Activated naive CD8-positive, alpha-beta T cell treated with anti-CD3 and anti-CD28 coated beads for 36 hours (primary cell): ENCODE measurements at regions not wholly inside any gene's neighbourhood (a gene's known extent, or its start where the extent isn't known, plus 50 kb on each side); places are given as distances from the start of the nearest gene placed in this dataset.

Experiments used
- DNase-seq: peaks from one replicate; pipeline ENCODE4 v3.0.0; 2021
- H3K27ac Mint-ChIP-seq: one replicate; pipeline ENCODE4 v1.8.0; 2022; ENCODE audit warnings: mild to moderate bottlenecking, moderate library complexity, mixed read lengths
- H3K27me3 Mint-ChIP-seq: one replicate; pipeline ENCODE4 v1.8.0; 2022; ENCODE audit warnings: mild to moderate bottlenecking, mixed read lengths
- H3K36me3 Mint-ChIP-seq: one replicate; pipeline ENCODE4 v1.8.0; 2021; ENCODE audit warnings: mild to moderate bottlenecking, mixed read lengths
- H3K4me1 Mint-ChIP-seq: one replicate; pipeline ENCODE4 v1.8.0; 2021; ENCODE audit warnings: mixed read lengths
- H3K4me3 Mint-ChIP-seq: one replicate; pipeline ENCODE4 v1.8.0; 2022; ENCODE audit warnings: mild to moderate bottlenecking, moderate library complexity, mixed read lengths
- H3K9me3 Mint-ChIP-seq: one replicate; pipeline ENCODE4 v1.8.0; 2022; ENCODE audit warnings: mixed read lengths

DNA sequence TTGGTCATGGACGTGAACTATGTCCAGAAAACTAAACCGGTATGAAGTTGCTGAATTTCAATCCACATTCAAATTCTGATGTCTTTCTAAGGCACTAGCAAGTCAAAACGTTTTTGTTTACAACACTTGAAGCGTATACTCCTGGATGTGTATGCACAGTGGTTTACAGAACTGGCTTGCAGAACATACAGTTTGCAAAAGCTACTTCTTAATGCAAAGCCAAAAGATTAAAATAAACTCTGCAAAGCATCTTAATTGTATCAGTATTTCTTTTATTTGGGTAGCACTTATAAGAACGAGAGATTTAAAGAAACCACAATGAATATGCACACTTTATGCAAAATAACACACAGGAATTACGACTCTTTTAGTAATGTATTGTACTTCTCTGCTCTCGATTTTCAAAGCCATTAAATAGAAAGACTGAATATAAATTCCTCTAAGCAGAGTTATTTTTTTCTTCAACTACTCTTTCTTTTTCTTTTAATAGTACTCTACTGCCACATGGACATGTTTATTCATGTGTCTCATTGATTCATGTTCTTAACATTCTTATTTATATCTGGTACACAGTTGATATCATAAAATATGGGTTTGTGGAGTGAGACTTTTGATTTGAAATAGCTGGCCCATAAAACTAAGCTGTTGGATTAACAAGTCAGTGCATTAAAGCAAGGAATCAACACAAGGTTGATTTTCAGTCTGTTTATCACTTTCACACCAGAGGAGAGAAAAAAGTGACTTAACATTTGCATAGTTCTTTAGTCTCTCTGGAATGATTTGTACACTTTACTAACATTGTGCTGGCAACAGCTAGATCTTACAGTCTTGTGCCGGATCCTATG, 189.4 kb upstream of the STEAP4 start:
- H3K27me3 Mint-ChIP-seq: peaks cover 6% of the 10 kb centered on the region
- no peak overlapping the region for H3K4me3 Mint-ChIP-seq
- H3K9me3 Mint-ChIP-seq: no peaks in the 10 kb centered on the region
- H3K4me1 Mint-ChIP-seq: no peaks in the 10 kb centered on the region
- DNase-seq: no peak
- no peak overlapping the region for H3K27ac Mint-ChIP-seq
- H3K36me3 Mint-ChIP-seq: no peaks in the 10 kb centered on the region

DNA sequence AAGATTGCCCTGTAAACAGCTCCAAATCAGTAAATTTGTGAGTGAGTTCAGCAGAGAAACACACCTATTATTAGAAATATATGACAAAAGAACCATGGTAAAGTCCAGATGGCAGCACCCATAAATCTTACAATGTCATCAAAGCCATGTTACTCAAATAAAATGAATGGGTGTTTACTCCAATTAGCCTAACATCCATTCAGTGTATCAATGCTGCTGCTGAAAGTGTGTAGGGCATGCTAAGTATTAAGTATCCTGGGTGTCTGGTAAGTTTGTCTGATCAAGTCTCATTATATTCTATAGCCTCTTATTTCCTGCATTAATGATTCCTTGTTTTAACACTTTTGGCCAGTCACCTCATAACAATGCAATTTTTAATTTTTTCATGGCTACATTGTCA, 185.5 kb upstream of the STEAP4 start:
- H3K4me3 Mint-ChIP-seq: no peak overlapping the region
- no peak overlapping the region for H3K27ac Mint-ChIP-seq
- H3K27me3 Mint-ChIP-seq: peaks cover 10% of the 10 kb centered on the region
- H3K9me3 Mint-ChIP-seq: no peaks in the 10 kb centered on the region
- no peak for DNase-seq
- H3K4me1 Mint-ChIP-seq: no peaks in the 10 kb centered on the region
- no peaks in the 10 kb centered on the region for H3K36me3 Mint-ChIP-seq

- H3K4me3 Mint-ChIP-seq: no peak overlapping the region
Measured at GRCh38 chr7:88490874-88491273, 184.2 kb upstream of the STEAP4 start.

DNA sequence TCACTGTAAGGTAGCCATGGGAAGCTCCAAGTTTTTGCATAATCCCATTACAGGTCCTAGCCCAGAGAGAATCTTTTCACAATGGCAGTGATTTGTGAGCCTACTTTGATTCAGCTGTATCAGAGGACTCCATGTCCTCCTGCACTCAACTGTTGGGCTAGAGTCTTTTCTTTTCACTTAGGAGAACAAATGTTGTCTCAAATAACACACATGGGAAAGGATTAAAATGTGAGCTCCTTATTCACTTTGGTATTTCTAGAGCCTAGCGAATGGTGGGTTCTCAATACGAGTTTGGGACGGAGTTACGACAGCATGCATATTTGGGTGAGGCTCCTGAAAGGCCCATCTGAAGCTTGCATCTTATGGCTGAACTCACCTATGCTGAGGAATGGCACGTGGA, 183.5 kb upstream of the STEAP4 start:
- Mint-ChIP-seq H3K27ac (no peak overlapping the region), H3K4me3 (no peak overlapping the region), H3K9me3 (no peaks in the 10 kb centered on the region), H3K4me1 (no peaks in the 10 kb centered on the region), H3K36me3 (no peaks in the 10 kb centered on the region), H3K27me3 (peaks cover 10% of the 10 kb centered on the region)
- DNase-seq: no peak

More at GRCh38 chr7:88490874-88491273, 184.2 kb upstream of the STEAP4 start:
- DNase-seq: no peak
- no peak overlapping the region for H3K27ac Mint-ChIP-seq
- no peaks in the 10 kb centered on the region for H3K4me1 Mint-ChIP-seq
- no peaks in the 10 kb centered on the region for H3K9me3 Mint-ChIP-seq
- H3K36me3 Mint-ChIP-seq: no peaks in the 10 kb centered on the region
- H3K27me3 Mint-ChIP-seq: peaks cover 10% of the 10 kb centered on the region

DNA sequence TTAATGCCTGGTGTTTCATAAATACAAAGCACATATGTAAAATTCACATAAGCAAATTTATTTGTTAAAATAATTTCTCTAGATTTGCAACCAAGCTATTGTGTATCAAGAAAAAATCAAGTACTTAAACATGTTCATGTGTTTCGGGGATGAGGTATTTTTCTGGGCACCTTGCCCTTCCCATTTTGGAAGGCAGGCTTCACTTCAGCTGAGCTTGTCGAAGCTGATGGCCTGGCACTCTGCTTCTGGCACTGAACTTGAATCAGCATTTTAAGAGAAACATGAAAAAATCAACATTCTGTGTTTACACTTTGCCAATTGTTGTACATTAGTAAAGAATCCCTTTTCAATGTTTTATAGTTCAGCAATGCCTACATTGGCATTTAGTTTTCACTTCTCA, 179.1 kb upstream of the STEAP4 start:
- Mint-ChIP-seq H3K9me3 (no peaks in the 10 kb centered on the region), H3K27ac (no peak overlapping the region), H3K4me1 (no peaks in the 10 kb centered on the region)

DNA sequence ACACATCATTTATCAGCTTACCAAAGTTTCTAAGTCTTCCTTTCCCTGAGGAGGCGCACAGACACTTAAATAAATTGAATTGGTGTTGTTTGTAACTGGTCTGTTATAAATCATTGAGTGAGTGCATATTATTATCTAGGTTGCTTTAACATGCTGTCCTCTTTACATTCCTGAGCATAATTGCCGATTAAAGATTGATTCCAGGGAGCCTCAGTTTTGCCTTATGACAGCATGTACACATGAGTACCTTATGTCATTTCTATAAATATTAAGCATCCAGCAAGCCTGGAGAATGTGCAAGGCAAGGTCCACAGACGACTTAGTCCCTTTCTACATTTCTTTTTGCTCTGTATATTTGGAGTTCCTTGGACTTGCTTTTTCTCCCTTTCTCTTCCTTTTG, 177.9 kb upstream of the STEAP4 start:
- H3K4me1 Mint-ChIP-seq: no peaks in the 10 kb centered on the region
- H3K9me3 Mint-ChIP-seq: no peaks in the 10 kb centered on the region
- H3K27ac Mint-ChIP-seq: no peak overlapping the region
- H3K4me3 Mint-ChIP-seq: no peak overlapping the region
- H3K36me3 Mint-ChIP-seq: no peaks in the 10 kb centered on the region
- H3K27me3 Mint-ChIP-seq: peaks cover 2% of the 10 kb centered on the region
- no peak for DNase-seq

More for the DNA sequence above, 179.1 kb upstream of the STEAP4 start:
- Mint-ChIP-seq H3K27me3 (peaks cover 4% of the 10 kb centered on the region), H3K36me3 (no peaks in the 10 kb centered on the region), H3K4me3 (no peak overlapping the region)
- no peak for DNase-seq

DNA sequence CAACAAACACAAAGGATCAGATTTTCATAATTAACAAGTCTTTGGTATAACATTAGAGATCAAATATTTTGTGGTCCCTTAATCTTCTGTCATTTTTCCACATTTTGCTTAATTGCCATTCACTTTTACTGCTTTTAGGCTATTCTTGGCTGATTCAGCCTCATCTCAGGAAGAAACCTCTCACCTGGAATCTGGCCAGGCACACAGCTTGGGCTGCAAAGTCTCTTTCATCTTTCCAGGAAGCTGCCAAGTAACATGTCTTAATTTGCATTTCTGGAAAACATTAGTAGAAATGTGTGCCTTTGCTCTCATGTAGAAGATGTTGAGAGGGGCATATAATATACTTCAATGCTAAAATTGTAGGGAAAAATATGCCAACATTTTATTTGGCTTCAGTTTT, 174.2 kb upstream of the STEAP4 start:
- no peaks in the 10 kb centered on the region for H3K36me3 Mint-ChIP-seq

GRCh38 chr7:88480271-88480670, 173.6 kb upstream of the STEAP4 start:
- Mint-ChIP-seq H3K4me1 (no peaks in the 10 kb centered on the region), H3K9me3 (no peaks in the 10 kb centered on the region), H3K4me3 (no peak overlapping the region), H3K27me3 (peaks cover 6% of the 10 kb centered on the region), H3K27ac (no peak overlapping the region), H3K36me3 (no peaks in the 10 kb centered on the region)
- DNase-seq: no peak

More for the DNA sequence above, 174.2 kb upstream of the STEAP4 start:
- H3K4me3 Mint-ChIP-seq: no peak overlapping the region
- peaks cover 6% of the 10 kb centered on the region for H3K27me3 Mint-ChIP-seq
- no peak for DNase-seq
- no peaks in the 10 kb centered on the region for H3K4me1 Mint-ChIP-seq
- H3K9me3 Mint-ChIP-seq: no peaks in the 10 kb centered on the region
- H3K27ac Mint-ChIP-seq: no peak overlapping the region

- Mint-ChIP-seq H3K4me3 (no peak overlapping the region), H3K4me1 (no peaks in the 10 kb centered on the region), H3K27ac (no peak overlapping the region), H3K9me3 (no peaks in the 10 kb centered on the region), H3K27me3 (peaks cover 6% of the 10 kb centered on the region), H3K36me3 (no peaks in the 10 kb centered on the region)
- no peak for DNase-seq
Measured at GRCh38 chr7:88477976-88478375, 171.3 kb upstream of the STEAP4 start.

- no peak for DNase-seq
- Mint-ChIP-seq H3K27me3 (no peaks in the 10 kb centered on the region), H3K4me1 (no peaks in the 10 kb centered on the region), H3K27ac (no peak overlapping the region), H3K4me3 (no peak overlapping the region), H3K9me3 (no peaks in the 10 kb centered on the region), H3K36me3 (no peaks in the 10 kb centered on the region)
Measured at GRCh38 chr7:88465600-88465999, 158.9 kb upstream of the STEAP4 start.

GRCh38 chr7:88462799-88463198, 156.1 kb upstream of the STEAP4 start:
- no peak for DNase-seq
- H3K4me1 Mint-ChIP-seq: no peaks in the 10 kb centered on the region
- H3K27ac Mint-ChIP-seq: no peak overlapping the region
- no peaks in the 10 kb centered on the region for H3K36me3 Mint-ChIP-seq
- H3K4me3 Mint-ChIP-seq: no peak overlapping the region
- H3K9me3 Mint-ChIP-seq: no peaks in the 10 kb centered on the region
- no peaks in the 10 kb centered on the region for H3K27me3 Mint-ChIP-seq

- no peak for DNase-seq
- Mint-ChIP-seq H3K4me3 (no peak overlapping the region), H3K27ac (no peak overlapping the region), H3K27me3 (no peaks in the 10 kb centered on the region), H3K36me3 (no peaks in the 10 kb centered on the region), H3K9me3 (no peaks in the 10 kb centered on the region), H3K4me1 (no peaks in the 10 kb centered on the region)
Measured at GRCh38 chr7:88460650-88461049, 154.0 kb upstream of the STEAP4 start.

DNA sequence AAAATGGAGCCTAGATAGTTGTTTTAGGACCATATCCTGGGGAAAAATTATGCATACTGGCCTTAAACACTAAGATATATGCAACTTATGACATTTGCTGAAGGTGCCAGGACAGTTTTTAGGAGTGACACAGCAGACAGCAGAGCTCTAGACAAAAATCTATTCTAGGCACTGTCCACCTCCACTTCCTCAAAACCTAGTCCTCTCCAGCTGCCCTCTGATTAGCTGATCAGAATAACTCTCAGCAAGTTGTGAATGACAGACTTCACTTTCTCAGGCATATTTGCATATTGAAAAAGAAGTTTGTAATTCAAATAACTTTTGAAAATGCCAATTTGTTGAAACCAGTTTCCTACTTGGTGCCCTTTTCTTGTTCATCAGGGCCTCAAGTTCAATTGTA, 152.3 kb upstream of the STEAP4 start:
- Mint-ChIP-seq H3K27ac (no peak overlapping the region), H3K4me1 (no peaks in the 10 kb centered on the region), H3K9me3 (no peaks in the 10 kb centered on the region), H3K27me3 (no peaks in the 10 kb centered on the region), H3K36me3 (no peaks in the 10 kb centered on the region), H3K4me3 (no peak overlapping the region)
- DNase-seq: no peak

DNA sequence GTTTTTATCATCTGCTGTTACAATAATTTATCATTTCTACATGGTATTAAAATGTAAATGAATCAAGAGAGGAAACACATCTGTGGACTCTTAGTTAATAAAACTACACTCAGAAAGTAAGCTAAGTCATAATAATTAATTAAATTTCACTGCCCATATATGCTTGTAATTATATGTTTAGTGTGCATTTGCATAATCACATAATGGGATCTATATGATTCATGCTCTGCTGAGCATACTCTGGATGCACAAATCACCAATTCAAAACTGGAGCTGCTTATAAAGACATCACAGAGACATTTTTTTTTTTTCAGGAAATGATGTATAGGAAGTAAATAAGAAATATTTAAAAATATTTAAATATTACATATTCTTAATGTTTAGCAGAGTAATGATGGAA, 151.6 kb upstream of the STEAP4 start:
- H3K27me3 Mint-ChIP-seq: no peaks in the 10 kb centered on the region

GRCh38 chr7:88457320-88457719, 150.6 kb upstream of the STEAP4 start:
- H3K9me3 Mint-ChIP-seq: no peaks in the 10 kb centered on the region
- H3K4me1 Mint-ChIP-seq: no peaks in the 10 kb centered on the region
- DNase-seq: no peak
- H3K27ac Mint-ChIP-seq: no peak overlapping the region
- H3K36me3 Mint-ChIP-seq: no peaks in the 10 kb centered on the region
- H3K4me3 Mint-ChIP-seq: no peak overlapping the region
- H3K27me3 Mint-ChIP-seq: no peaks in the 10 kb centered on the region

More for the DNA sequence above, 151.6 kb upstream of the STEAP4 start:
- Mint-ChIP-seq H3K9me3 (no peaks in the 10 kb centered on the region), H3K4me1 (no peaks in the 10 kb centered on the region), H3K27ac (no peak overlapping the region), H3K4me3 (no peak overlapping the region), H3K36me3 (no peaks in the 10 kb centered on the region)
- no peak for DNase-seq

DNA sequence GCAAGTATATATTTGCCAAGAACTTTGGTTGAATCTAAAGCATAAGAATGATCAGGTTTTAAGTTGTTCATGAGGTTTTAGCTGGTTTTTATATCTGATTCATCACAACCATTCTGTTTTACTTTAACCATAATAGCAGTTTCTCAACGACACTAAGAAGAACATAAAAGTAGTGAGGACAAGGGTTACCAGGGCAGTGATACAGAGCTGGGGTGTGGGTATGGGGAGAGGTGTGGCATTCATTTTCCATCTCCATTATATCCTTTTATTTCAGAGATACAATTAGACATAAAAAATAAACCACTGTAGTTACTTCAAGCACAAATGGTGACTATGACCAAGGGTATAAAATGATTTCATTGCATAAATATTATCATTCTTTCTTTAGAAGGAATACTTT, 149.8 kb upstream of the STEAP4 start:
- H3K4me3 Mint-ChIP-seq: no peak overlapping the region
- DNase-seq: no peak
- H3K9me3 Mint-ChIP-seq: no peaks in the 10 kb centered on the region
- no peaks in the 10 kb centered on the region for H3K4me1 Mint-ChIP-seq
- H3K27ac Mint-ChIP-seq: no peak overlapping the region
- no peaks in the 10 kb centered on the region for H3K27me3 Mint-ChIP-seq
- H3K36me3 Mint-ChIP-seq: no peaks in the 10 kb centered on the region
